Activated T-cell treated with anti-CD3 and anti-CD28 coated beads, Interleukin-2, amount 50 U/mL, for 72 hours (primary cell): ENCODE measurements at regions not wholly inside any gene's neighbourhood (a gene's known extent, or its start where the extent isn't known, plus 50 kb on each side); places are given as distances from the start of the nearest gene placed in this dataset.
"Not testable (repeated sequence)": the region's sequence is repeated elsewhere in the genome, so short reads cannot be mapped to it uniquely, and the experiment has no call there.

Source experiments
- ATAC-seq, 2 donors: fragments of 150-1000 bp; cut with Tn5 transposase; replicated peaks in 1 of 2; 2 replicates each; pipeline ENCODE4 v1.10.0; 2021; ENCODE audit warnings: moderate library complexity in 2 of 2, mild to moderate bottlenecking in 1 of 2
- DNase-seq, 2 donors: peaks; one replicate each; pipeline ENCODE4 v3.0.0; 2021 to 2022; ENCODE audit warnings: mixed read lengths in 1 of 2
- H3K27ac Mint-ChIP-seq: one replicate; pipeline ENCODE4 v1.8.0; 2022; ENCODE audit warnings: mild to moderate bottlenecking, moderate library complexity, mixed read lengths
- H3K27me3 Mint-ChIP-seq: one replicate; pipeline ENCODE4 v1.8.0; 2022; ENCODE audit warnings: low read depth, mixed read lengths
- H3K36me3 Mint-ChIP-seq, 2 donors: one replicate each; pipeline ENCODE4 v1.8.0; 2022; ENCODE audit warnings: mixed read lengths in 2 of 2, mild to moderate bottlenecking in 1 of 2; ENCODE audit not compliant: insufficient read depth in 2 of 2
- H3K4me1 Mint-ChIP-seq: one replicate; pipeline ENCODE4 v1.8.0; 2022; ENCODE audit warnings: low read depth, mixed read lengths
- H3K4me3 Mint-ChIP-seq, 2 donors: one replicate each; pipeline ENCODE4 v1.8.0; 2022; ENCODE audit warnings: mild to moderate bottlenecking in 2 of 2, mixed read lengths in 2 of 2, moderate library complexity in 2 of 2
- H3K9me3 Mint-ChIP-seq, 2 donors: one replicate each; pipeline ENCODE4 v1.8.0; 2022; ENCODE audit warnings: mixed read lengths in 2 of 2

DNA sequence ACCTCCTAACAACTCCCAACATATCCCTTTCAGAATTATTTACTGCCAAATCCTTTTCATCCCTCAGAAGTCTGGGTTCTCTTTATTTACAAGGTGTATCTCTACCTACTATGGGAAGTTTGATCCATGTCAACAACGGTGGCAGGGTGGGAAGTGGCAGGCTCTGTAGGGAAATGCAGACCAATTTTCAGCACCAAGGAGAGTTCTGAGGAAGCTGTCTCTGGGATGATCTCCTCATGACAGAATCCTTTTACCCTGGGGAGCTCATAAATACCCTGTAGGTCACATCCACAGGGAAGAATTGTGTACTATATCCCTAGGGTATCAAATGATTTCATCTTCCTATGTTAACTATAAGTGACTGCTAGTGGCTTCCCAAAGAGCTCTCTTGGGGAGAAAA lies 107.8 kb upstream of the NEK6 start:
- Mint-ChIP-seq H3K36me3 (no peaks in the 10 kb centered on the region), H3K27ac (peak overlapping the region; percentile 17), H3K4me3 (no peak overlapping the region), H3K4me1 (no peaks in the 10 kb centered on the region), H3K9me3 (peaks cover 2 to 3% of the 10 kb centered on the region in 2 donors), H3K27me3 (peaks cover 28% of the 10 kb centered on the region)
- ATAC-seq (no peak), DNase-seq (no peak)

DNA sequence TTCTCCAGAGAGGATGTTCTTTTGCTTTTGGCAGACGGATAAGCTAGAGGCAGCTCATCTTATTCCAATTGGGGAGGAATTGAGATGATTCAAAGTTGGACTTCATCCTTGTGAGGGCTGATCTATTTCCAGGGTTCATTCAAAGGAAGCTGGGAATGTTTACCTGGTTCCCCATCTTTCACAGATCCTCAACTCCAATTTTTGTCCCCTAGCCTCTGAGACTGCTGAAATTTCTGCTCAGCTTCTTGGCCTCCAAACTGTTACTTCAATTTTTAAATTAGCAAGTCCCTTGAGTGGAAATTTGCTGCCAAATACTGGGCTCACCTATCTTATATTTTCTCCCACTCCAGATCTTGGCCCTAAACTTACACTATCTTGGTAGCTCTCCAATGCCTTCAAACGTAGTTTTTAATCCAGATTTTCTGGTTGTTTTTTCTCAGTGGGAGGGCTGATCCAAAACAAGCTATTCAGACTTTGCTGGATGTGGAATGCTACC lies 93.9 kb upstream of the NEK6 start:
- peaks cover 0 to 4% of the 10 kb centered on the region in 2 donors for H3K36me3 Mint-ChIP-seq
- H3K27ac Mint-ChIP-seq, result no peak overlapping the region
- H3K9me3 Mint-ChIP-seq, result peaks cover 2% of the 10 kb centered on the region in 2 donors
- no peak for DNase-seq
- no peak overlapping the region for H3K4me3 Mint-ChIP-seq
- H3K27me3 Mint-ChIP-seq, result peaks cover 15% of the 10 kb centered on the region
- no peak for ATAC-seq
- H3K4me1 Mint-ChIP-seq, result no peaks in the 10 kb centered on the region

DNA sequence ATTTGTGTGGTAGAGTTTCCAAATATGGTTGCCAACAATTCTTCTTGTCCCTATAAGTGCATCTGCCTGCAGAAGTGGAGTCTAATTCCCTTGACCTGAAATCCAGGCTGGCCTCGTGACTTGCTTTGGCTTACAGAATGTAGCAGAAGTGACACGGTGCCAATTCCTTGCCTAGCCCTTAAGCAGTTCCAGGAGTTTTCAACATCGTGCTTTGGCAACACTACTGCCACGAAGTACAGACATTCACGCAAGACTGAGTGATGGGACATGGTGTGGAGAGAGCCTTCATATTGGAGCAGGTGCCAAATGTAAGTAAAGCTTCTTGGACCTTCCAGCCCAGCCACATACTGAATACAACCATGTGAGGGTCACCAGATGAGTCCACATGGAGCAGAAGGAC lies 92.9 kb upstream of the NEK6 start:
- DNase-seq (no peak), ATAC-seq (no peak)
- peaks cover 0 to 4% of the 10 kb centered on the region in 2 donors for H3K36me3 Mint-ChIP-seq
- no peak overlapping the region for H3K4me3 Mint-ChIP-seq
- peaks cover 15% of the 10 kb centered on the region for H3K27me3 Mint-ChIP-seq
- H3K27ac Mint-ChIP-seq, result no peak overlapping the region
- H3K9me3 Mint-ChIP-seq, result peaks cover 2% of the 10 kb centered on the region in 2 donors
- H3K4me1 Mint-ChIP-seq, result no peaks in the 10 kb centered on the region

DNA sequence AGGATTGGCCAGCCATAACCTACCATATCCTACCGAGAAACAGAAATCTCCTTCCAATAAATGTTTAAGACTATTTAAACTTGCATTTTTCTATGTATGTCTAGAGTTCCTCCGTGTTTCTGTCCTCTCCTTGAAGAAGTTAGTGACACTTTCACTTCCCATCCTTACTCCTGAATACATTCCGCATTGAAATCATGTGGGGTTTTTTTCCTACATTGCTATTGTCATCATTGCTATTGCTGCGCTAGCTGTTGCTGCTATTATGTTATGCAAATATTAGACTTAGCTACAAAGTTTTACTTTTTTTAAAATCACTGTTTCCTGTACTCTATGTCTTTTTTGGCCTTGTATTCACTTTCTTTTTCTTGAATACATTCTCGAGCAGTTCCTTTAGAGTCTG lies 83.3 kb upstream of the NEK6 start:
- ATAC-seq (no peak), DNase-seq (no peak)
- Mint-ChIP-seq H3K4me3 (no peak overlapping the region), H3K27ac (no peak overlapping the region), H3K36me3 (peaks cover 3 to 6% of the 10 kb centered on the region in 2 donors), H3K27me3 (no peaks in the 10 kb centered on the region), H3K9me3 (peaks cover 2 to 3% of the 10 kb centered on the region in 2 donors), H3K4me1 (peaks cover 21% of the 10 kb centered on the region)

DNA sequence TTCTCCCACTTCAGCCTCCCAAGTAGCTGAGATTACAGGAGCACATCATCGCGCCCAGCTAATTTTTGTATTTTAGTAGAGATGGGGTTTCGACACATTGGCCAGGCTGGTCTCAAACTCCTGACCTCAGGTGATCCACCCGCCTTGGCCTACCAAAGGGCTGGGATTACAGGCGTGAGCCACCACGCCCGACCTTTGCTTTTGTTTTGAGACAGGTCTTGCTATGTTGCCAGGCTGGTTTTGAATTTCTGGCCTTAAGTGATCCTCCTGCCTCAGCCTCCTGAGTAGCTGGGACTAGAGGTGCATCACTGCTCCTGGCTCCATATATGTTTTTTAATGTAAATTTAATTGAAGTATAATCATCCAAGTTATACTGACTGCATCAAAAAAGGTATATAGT lies 80.2 kb upstream of the NEK6 start:
- not testable (repeated sequence) for H3K4me1 Mint-ChIP-seq, H3K36me3 Mint-ChIP-seq, H3K27ac Mint-ChIP-seq, DNase-seq, H3K4me3 Mint-ChIP-seq, ATAC-seq, H3K9me3 Mint-ChIP-seq
- peaks cover 13% of the 10 kb centered on the region for H3K27me3 Mint-ChIP-seq

DNA sequence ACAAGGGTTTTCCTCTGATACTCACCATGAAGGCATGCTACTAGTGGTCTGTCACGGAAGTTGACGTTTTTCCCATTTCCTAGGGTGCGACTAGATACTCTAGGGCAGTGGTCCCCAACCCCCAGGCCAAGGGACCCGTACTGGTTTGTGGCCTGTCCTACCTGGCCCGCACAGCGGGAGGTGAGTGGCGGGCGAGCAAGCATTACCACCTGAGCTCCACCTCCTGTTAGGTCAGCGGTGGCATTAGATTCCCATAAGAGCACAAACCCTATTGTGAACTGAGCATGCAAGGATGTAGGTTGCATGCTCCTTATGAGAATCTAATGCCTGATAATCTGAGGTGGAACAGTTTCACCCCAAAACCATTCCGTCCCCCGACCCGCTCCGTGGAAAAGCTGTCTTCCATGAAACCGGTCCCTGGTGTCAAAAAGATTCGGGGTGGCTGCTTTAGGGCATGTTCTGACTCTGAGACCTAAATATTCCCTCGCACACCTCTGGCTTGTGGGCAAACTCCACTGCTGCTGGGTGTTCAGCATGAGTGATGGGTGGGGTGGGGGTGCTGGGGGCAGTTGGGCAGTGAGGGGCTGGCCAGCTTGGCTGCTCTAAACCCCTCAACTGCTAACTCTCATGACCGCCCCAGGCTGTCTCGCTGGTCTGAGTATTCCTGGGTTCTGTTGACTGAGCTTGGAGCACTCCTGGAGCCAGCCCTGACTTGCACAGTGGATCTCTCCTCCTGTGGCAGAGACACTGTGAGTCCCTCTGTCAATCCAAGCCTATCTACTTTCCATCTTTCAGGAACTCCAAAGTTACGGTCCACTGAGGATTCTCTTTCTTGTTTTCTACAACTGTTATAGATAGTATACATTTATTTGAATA lies 78.3 kb upstream of the NEK6 start:
- DNase-seq (no peak), ATAC-seq (no peak)
- H3K27me3 Mint-ChIP-seq, result peaks cover 26% of the 10 kb centered on the region
- no peak overlapping the region for H3K27ac Mint-ChIP-seq
- H3K9me3 Mint-ChIP-seq, result no peaks in the 10 kb centered on the region
- no peaks in the 10 kb centered on the region for H3K36me3 Mint-ChIP-seq
- no peaks in the 10 kb centered on the region for H3K4me1 Mint-ChIP-seq
- no peak overlapping the region for H3K4me3 Mint-ChIP-seq

GRCh38 chr9:124180557-124180956 lies 77.2 kb upstream of the NEK6 start:
- Mint-ChIP-seq H3K36me3 (no peaks in the 10 kb centered on the region), H3K27me3 (peaks cover 26% of the 10 kb centered on the region), H3K4me1 (no peaks in the 10 kb centered on the region), H3K27ac (no peak overlapping the region), H3K4me3 (no peak overlapping the region), H3K9me3 (no peaks in the 10 kb centered on the region)
- ATAC-seq, result no peak
- DNase-seq, result no peak

- H3K36me3 Mint-ChIP-seq, result no peaks in the 10 kb centered on the region
- no peaks in the 10 kb centered on the region for H3K9me3 Mint-ChIP-seq
- no peak overlapping the region for H3K4me3 Mint-ChIP-seq
- DNase-seq (no peak), ATAC-seq (no peak)
- H3K27me3 Mint-ChIP-seq, result peaks cover 39% of the 10 kb centered on the region
- H3K4me1 Mint-ChIP-seq, result no peaks in the 10 kb centered on the region
- H3K27ac Mint-ChIP-seq, result no peak overlapping the region
Measured at GRCh38 chr9:124182741-124183140, 75.0 kb upstream of the NEK6 start.

- Mint-ChIP-seq H3K27ac (no peak overlapping the region), H3K36me3 (no peaks in the 10 kb centered on the region)
Measured at GRCh38 chr9:124183772-124184171, 74.0 kb upstream of the NEK6 start.

DNA sequence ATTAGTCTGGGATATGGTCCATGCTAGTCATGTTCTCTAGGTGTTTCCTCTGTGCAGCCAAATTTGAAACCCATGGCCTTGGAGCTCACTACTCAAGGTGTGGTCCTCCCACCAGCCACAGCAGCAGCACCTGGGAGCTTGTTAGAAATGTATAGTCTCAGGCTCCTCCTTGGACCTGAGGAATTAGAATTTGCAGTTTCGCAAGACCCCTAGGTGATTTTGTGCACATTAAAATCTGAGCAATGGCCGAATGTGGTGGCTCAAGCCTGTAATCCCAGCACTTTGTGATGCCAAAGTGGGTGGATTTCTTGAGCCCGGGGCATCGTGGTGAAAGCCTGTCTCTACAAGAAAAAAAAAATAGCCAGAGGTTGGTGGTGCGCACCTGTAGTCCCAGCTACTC lies 72.3 kb upstream of the NEK6 start:
- DNase-seq (no peak), ATAC-seq (no peak)
- Mint-ChIP-seq H3K9me3 (no peaks in the 10 kb centered on the region), H3K36me3 (no peaks in the 10 kb centered on the region), H3K27ac (no peak overlapping the region), H3K27me3 (peaks cover 34% of the 10 kb centered on the region), H3K4me1 (no peaks in the 10 kb centered on the region), H3K4me3 (no peak overlapping the region)

More at GRCh38 chr9:124183772-124184171, 74.0 kb upstream of the NEK6 start:
- H3K9me3 Mint-ChIP-seq, result no peaks in the 10 kb centered on the region
- no peak for DNase-seq
- no peak overlapping the region for H3K4me3 Mint-ChIP-seq
- no peaks in the 10 kb centered on the region for H3K4me1 Mint-ChIP-seq
- ATAC-seq, result no peak
- peaks cover 39% of the 10 kb centered on the region for H3K27me3 Mint-ChIP-seq

DNA sequence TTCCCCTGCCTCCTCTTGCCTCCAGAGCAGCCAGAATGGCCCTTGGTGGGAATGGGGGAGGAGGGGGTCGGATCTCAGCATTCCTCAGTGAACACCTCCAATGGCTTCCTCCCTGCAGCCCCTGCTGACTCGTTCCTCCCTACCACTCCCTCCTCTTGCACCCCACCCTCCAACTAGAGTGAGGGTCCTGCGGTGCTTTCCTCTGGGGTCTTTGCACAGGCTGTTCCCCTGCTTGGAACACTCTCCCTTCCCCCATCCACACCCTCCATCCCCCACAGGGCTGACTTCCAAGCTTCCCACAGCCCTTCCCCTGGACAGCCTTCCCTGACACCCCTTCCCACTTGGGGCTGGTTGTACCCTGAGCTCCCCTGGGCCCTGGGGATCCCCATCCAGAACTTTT lies 70.4 kb upstream of the NEK6 start:
- H3K27me3 Mint-ChIP-seq, result peaks cover 32% of the 10 kb centered on the region
- H3K27ac Mint-ChIP-seq, result no peak overlapping the region

DNA sequence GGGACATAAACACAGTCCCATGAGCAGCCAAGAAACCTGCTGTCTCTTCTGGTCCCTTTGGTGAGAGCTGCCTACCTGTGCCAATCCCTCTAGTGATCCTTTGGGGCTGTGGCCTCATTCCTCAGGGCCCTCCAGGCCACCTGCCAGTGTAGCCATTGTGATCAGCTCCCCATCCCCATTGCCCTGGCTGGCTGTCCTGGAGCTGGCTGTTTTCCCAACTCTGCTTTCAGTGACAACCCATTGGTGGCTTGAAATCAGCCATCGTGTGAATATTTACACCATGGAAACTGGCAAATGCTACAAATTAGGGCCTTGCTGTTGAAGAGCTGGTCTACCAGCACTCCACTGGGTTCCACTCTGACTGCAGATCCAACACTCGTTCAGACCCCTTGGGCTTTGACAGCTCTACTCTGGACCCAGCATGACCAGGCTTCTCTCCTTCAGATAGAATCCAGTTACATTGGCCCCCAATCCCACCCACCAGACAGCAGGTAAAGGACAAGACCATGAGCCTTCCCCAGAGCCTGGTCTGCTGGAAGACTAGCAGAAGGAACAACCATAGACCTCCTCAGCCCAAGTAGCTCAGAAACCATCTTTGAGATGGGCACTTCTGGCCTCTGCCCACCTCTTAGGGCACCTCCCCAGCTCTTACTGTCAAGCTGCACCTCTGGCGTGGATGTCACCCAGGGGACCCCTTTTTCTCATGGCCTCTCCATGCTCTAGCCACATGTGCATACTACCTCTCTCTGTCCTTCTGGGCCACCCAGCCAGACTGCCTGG lies 69.2 kb upstream of the NEK6 start:
- no peak overlapping the region for H3K4me3 Mint-ChIP-seq
- peaks cover 34% of the 10 kb centered on the region for H3K27me3 Mint-ChIP-seq
- no peak for ATAC-seq
- no peaks in the 10 kb centered on the region for H3K4me1 Mint-ChIP-seq
- H3K36me3 Mint-ChIP-seq, result no peaks in the 10 kb centered on the region
- no peak overlapping the region for H3K27ac Mint-ChIP-seq
- no peaks in the 10 kb centered on the region for H3K9me3 Mint-ChIP-seq
- DNase-seq, result no peak

More for the DNA sequence above, 70.4 kb upstream of the NEK6 start:
- no peak overlapping the region for H3K4me3 Mint-ChIP-seq
- H3K36me3 Mint-ChIP-seq, result no peaks in the 10 kb centered on the region
- ATAC-seq (no peak), DNase-seq (no peak)
- no peaks in the 10 kb centered on the region for H3K4me1 Mint-ChIP-seq
- H3K9me3 Mint-ChIP-seq, result no peaks in the 10 kb centered on the region

- Mint-ChIP-seq H3K36me3 (peaks cover 0 to 13% of the 10 kb centered on the region in 2 donors), H3K27ac (no peak overlapping the region), H3K9me3 (peaks cover 0 to 2% of the 10 kb centered on the region in 2 donors), H3K27me3 (peaks cover 38% of the 10 kb centered on the region), H3K4me3 (no peak overlapping the region), H3K4me1 (no peaks in the 10 kb centered on the region)
- DNase-seq (no peak), ATAC-seq (no peak)
Measured at GRCh38 chr9:124190761-124191160, 67.0 kb upstream of the NEK6 start.
